Left lobe of liver (tissue), 2 donors: ENCODE measurements at regions not wholly inside any gene's neighbourhood (a gene's known extent, or its start where the extent isn't known, plus 50 kb on each side); places are given as distances from the start of the nearest gene placed in this dataset.
A peak's percentile ranks its signal among the peaks of the same experiment; 100 is the strongest.

ENCODE experiments used
- ATAC-seq: fragments of 200-7000 bp; cut with Tn5 transposase; one replicate; pipeline ENCODE4 v1.9.1; 2020; ENCODE audit warnings: mild to moderate bottlenecking, moderate library complexity
- DNase-seq: peaks from one replicate; pipeline ENCODE4 v3.0.0-alpha.2; 2020; ENCODE audit warnings: low spot score
- donor health status: DM: no; HTN: no; CAD: no; lungs with moderate emphysema.
- donor health status: DM: no; HTN: yes; CAD: no.

DNA sequence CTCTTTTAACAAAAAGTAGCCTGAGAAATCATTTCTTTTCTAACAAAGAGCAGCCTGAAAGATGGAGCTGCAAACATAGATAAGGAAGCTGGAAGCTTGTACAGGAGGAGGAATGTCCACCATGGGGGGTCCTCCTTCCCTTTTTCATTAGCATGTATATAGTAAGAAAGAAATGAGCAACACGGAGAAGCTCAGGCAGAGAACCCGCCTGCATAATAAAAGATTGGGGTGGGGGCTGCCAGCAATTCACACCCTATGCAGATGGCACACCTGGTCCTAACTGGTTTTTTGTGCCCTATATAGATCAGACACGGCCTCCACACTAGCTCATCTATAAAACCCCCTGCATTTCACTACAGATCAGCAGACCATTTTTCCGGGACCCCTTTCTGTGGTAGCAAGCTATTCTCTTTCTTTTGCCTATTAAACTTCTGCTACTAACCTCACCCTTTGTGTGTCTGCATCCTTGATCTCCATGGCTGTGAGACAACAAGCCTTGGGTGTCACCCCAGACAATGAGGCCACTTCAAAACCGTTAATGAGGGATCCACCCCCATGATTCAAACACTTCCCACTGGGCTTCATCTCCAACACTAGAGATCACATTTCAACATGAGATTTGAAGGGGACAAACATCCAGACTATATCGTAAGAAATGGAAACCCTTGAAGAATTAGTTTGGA lies 167.5 kb upstream of the FREM2 start:
- DNase-seq = no peak
- no peak for ATAC-seq

DNA sequence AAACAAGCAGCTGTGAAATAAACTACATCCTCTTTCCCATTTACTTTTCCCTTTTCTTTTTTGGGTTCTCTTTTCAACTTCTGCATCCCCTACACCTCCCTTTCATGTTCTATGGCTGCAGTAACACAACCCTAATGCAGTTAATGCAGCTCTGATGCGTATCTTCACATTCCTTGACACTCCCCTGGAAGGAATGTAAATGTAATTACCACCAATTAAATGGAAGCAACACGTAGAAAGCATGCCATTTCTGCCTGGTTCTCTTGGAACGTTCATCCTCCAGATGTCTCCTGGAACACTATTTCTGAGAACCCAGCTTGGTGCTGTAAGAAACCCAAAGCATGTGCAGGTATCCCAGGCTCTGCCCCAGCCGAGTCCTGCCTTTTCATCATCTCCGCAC lies 166.8 kb upstream of the FREM2 start:
- ATAC-seq (no peak), DNase-seq (no peak)

DNA sequence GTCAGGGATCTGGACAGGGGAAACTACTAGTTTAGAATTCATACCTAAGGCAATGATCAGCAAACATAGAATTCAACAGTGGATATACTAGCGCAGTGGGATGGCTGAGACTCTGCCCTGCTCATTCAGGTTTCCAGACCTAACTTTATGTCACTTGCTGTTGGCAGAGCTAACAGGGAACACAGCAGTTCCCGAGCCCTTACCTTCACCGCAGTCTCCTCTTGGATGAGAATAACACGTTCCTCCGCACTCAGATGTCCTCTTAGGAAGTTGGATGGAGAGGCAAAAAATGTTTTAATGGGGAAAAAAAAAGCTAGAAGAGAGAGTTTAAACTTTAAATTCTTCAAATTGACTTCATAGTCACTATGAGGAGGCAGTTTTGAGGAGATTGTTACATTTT lies 159.7 kb upstream of the FREM2 start:
- DNase-seq = no peak
- ATAC-seq = no peak

- ATAC-seq = no peak
- no peak for DNase-seq
Measured at GRCh38 chr13:38528986-38529385, 157.9 kb upstream of the FREM2 start.

- peak; percentile 52 for ATAC-seq
Measured at GRCh38 chr13:38530492-38530891, 156.4 kb upstream of the FREM2 start.

GRCh38 chr13:38535261-38535660 lies 151.6 kb upstream of the FREM2 start:
- ATAC-seq (no peak), DNase-seq (no peak)

More at GRCh38 chr13:38530492-38530891, 156.4 kb upstream of the FREM2 start:
- no peak for DNase-seq

- ATAC-seq = no peak
- DNase-seq = no peak
Measured at GRCh38 chr13:38537051-38537450, 149.8 kb upstream of the FREM2 start.

GRCh38 chr13:38538422-38538821 lies 148.5 kb upstream of the FREM2 start:
- ATAC-seq (no peak), DNase-seq (no peak)

DNA sequence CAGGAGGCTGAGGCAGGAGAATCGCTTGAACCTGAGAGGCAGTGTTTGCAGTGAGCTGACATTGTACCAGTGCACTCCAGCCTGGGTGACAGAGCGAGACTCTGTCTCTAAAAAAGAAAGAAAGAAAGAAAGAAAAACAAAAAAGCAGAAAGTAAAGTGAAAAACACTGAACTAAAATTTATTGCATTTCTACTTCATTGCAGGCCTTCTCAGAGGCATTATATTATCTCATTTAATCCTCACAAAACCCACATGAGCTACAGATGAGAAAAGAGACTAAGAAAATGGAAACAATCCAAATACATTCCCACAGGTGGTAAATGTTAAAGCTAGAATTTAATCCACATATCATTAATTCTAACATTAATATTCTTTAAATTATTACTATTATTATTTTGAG lies 147.2 kb upstream of the FREM2 start:
- DNase-seq (no peak), ATAC-seq (no peak)

GRCh38 chr13:38542601-38543000 lies 144.3 kb upstream of the FREM2 start:
- ATAC-seq = no peak
- no peak for DNase-seq

GRCh38 chr13:38543561-38543960 lies 143.3 kb upstream of the FREM2 start:
- ATAC-seq = no peak

GRCh38 chr13:38563739-38564138 lies 123.1 kb upstream of the FREM2 start:
- ATAC-seq = no peak
- no peak for DNase-seq

More at GRCh38 chr13:38543561-38543960, 143.3 kb upstream of the FREM2 start:
- DNase-seq = no peak

DNA sequence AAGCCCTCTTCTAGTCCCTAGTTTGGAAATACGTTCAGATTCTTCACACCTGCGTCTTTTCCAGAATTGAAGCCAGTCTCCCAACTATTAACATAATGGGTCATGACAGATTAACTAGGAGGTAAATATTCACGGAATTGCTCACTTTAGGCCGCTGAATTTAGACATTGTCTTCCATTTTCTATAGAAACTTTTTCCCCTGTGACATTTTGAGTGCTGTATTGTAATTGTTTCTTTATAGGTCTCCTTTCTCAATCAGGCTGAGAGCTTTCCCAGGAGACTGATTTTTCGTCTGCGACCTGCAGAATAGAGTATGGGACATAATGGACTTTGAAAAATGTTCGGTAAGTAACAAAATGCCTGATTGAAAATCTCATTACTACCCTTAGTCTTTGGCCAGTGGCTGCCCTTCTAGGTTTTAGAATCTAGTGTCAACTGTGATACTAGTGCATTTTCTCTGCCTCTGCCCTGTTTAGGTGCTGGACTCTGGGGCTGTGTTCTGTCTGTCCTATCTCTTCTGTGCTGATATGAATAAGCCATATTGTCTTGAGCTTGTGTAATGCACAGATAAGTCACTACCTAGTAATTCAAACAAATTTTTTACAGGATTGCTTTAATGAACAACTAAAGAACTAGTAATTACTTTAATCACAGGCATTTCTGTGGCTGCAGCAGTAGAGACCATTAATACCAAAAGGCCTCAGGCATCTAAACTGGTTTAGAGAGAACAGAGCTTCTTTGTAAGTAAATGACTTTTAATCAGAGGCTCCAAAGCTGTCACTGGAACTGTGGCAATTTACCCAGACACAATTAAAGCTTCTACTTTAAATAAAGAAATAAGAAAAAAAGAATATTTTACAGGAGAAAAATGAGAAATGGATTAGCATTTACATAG lies 122.4 kb upstream of the FREM2 start:
- DNase-seq (no peak), ATAC-seq (no peak)

DNA sequence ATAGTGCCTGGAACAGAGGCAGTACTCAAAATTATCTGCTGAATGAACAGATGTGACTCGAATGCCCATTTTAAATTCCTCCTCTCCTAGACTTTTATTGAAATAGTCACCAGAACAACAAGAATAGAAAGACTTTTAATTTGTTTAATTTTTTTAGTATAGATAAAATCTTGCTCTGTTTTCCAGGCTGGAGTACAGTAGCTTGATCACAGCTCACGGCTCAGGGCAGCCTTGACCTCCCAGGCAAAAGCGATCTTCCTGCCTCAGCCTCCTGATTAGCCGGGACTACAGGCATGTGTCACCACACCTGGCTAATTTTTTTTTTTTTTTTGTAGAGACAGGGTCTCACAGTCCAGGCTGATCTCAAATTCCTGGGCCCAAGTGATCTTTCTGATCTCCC lies 120.9 kb upstream of the FREM2 start:
- ATAC-seq = no peak
- DNase-seq = no peak

GRCh38 chr13:38566519-38566918 lies 120.4 kb upstream of the FREM2 start:
- no peak for ATAC-seq
- no peak for DNase-seq

DNA sequence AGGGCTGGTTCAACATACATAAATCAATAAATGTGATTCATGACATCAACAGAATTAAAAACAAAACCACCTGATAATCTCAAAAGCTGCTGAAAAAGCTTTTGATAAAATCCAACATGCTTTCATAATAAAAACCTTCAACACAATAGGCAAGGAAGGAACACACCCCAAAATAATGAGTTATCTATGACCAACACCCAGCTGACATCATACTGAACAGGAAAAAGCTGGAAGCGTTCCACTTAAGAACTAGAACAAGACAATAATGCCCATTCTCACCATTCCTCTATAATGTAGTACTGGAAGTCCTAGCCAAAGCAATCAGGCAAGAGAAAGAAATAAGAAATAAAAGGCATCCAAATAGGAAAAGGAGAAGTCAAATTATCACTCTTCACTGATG lies 116.2 kb upstream of the FREM2 start:
- no peak for ATAC-seq
- no peak for DNase-seq

GRCh38 chr13:38575427-38575826 lies 111.5 kb upstream of the FREM2 start:
- ATAC-seq (no peak), DNase-seq (no peak)

- peak; percentile 23 for ATAC-seq
- no peak for DNase-seq
Measured at GRCh38 chr13:38577048-38577447, 109.8 kb upstream of the FREM2 start.

- DNase-seq (no peak), ATAC-seq (peak; percentile 85)
Measured at GRCh38 chr13:38582133-38582532, 104.7 kb upstream of the FREM2 start.

- no peak for ATAC-seq
- no peak for DNase-seq
Measured at GRCh38 chr13:38590230-38590629, 96.6 kb upstream of the FREM2 start.

GRCh38 chr13:38590796-38591507 lies 95.9 kb upstream of the FREM2 start:
- no peak for DNase-seq
- ATAC-seq = no peak

- ATAC-seq = no peak
Measured at GRCh38 chr13:38602266-38602665, 84.6 kb upstream of the FREM2 start.

More at GRCh38 chr13:38602266-38602665, 84.6 kb upstream of the FREM2 start:
- no peak for DNase-seq
